GM21447 (cell line): ENCODE measurements at regions not wholly inside any gene's neighbourhood (a gene's known extent, or its start where the extent isn't known, plus 50 kb on each side); places are given as distances from the start of the nearest gene placed in this dataset.

Experiments
- ATAC-seq: cut with Tn5 transposase; IDR thresholded peaks from one replicate; pipeline ENCODE4 v1.9.1; 2021; ENCODE audit not compliant: unreplicated experiment

DNA sequence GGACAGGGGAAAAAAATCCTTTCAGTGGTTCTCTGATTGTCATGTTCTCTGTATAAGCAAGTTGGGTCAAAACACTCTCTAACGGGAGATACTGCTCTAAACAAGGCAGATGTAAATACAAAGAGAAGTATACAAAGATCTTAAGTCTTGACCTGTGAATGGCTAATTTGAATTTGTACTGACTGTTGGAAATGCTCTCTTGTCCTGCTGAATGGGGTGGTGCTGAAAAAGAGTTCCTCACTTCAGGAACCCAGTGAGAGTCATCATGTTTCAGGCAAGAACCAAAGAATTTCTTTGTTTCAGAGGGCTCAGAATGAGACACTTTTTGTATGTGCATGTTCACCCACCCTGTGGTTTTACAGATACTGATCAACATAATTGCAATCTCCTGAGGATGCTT lies 461.0 kb downstream of the NR2F1-AS1 start:
- ATAC-seq = no peak

DNA sequence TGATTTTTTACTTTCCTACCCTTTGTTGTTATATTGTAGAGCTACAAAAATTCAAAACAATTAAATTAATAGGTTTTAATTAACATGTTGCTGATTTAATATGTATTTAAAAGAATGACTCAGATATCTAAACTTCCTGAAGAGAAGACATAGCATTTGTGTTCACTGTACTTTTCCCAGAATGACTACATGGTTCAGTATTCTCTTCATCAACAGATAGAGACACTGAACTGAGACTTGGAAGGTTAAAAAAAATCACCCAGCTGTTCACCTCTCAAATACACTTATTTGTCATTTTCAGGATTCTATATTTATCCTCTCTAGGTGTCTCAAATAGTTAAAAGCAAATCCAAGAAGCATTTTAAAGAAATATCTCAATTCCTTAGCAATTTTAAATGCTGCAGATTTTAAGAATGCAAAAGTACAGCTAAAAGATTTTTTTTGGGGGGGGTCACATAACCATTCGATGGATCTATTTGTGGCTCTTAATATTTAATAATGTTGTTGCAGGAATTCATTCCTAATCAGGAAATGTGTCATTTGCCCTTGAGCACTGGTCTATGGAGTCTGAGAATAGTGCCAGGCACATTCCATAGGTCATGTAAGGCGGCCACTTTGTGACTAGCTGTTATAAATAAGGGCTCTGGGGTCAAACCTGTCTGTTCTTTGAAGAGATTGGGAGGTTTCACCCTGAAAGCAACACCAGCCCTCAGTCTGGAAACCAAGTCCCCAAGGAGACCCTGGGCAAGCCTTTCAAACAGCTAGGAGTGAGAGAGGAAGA lies 463.1 kb downstream of the NR2F1-AS1 start:
- ATAC-seq = no peak

DNA sequence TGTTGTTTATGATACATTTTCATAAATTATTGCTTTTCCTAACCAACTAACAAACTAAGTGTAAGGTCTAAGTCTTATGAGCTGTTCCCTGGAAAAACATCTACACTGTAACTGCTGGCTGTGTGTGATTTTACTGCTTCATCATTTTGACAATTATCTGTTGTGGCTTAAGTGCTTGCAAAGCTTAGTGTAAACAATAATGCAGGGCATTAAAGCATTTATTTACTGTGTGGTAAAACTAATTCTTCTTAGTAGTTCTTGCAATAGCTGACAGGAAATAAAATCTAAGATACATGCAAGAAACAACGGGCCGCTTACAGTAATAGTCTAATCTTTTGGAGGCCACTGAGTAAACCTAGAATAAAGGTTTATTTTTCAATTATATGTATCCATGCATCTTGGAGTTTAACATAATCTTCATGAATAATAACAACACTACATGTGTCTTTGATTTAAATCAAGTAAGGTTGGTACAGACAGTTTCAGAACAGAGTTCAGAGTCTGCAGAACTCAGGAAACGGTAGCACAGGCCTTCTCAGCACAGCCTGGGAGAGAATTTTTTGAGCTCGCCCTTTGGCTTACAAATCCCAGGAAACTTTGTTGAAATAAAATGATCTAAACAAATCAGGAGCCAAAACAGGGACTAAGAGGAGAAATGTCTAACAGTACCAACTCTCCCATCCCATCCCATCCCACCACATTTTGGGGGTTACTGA lies 473.1 kb downstream of the NR2F1-AS1 start:
- ATAC-seq = no peak

DNA sequence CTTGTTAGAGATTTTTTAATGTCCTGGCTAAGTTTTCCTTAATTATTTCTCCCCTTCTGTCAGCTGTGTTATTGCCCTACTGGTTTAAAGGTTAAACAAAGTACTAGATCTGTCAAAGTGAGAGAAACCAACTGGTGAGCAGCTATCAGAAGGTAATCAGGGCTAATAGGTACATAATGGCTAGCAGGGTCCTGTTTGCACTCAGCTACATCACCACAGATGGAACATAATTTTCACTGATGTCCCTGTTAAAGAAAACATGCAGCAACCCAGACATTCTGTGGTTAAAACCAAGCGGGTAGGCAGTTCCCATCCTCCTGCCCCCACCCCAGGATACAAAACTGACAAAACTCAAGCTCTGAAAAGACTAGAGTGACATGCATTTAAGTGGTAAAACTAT lies 473.9 kb downstream of the NR2F1-AS1 start:
- no peak for ATAC-seq

DNA sequence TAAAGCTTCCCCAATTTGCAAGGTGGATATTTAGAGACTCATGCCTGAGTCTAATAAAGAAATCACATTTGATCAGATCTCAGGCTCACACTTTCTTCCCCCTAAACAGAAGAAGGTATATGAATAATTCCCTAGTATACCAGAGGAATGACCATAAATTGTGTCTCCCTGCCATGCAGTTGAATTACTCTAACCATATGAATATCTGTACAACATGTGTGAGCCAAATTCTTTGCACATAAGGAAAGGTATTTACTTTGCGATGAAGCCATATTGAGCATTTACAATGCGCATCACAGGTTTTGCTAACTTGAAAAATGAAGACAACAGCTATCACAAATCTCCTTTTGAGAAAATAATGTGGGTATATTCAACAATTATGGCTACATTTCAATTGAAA lies 479.4 kb downstream of the NR2F1-AS1 start:
- no peak for ATAC-seq

DNA sequence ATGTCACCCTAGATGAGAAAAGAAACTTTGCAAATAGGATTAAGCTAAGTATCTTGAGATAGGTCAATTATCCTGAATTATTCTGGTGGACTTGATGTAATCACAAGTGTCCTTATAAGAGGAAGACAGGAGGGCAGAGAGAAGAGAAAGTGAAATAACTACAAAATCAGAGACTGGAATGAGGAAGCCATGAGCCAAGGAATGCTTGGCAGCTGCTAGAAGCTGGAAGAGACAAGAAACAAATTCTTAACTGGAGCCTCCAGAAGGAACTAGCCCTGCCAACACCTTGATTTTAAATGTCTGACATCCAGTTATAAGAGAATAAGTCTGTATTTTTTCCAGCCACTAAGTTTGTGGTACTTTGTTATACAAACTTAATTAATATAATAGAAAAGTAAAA lies 480.0 kb downstream of the NR2F1-AS1 start:
- ATAC-seq = no peak

DNA sequence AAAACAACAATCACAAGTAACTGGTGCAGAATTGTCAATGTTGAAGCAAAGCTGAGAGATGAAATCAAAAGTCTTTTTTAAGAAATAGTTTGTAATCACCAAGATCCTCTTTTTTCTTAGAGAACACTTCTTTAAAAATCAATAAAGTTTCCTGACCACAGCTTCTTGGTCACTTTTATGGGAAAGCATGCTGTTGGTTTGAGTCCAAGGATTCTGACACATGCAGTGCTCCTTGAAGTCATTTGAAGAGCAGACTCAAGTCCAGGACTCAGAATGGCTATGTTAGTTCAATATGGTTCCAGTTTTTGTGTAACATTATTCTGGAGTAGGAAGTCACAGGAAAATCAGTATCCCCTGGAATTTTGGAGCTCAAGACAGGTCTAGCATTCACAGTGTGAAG lies 480.6 kb downstream of the NR2F1-AS1 start:
- no peak for ATAC-seq

DNA sequence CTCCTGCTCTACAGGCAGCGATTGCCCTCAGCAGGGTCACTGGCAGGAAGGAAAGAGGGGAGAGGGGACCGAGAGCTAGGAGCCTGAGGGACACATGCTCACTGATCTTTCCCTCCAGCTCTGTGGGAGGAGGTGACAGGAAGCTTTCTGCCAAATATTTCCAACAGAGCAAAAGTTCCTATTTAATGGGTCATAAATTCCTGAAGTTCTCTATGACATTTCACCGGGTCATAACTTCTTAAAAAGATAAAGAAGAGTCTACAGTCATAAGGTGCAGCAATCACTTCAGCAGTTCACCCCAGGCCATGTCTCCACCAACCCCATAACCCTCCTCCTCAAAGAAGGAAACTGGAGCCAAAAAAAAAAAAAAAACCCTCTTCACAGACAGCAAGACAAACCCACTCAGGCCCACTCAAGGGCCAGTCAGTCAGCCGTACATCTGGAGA lies 481.1 kb downstream of the NR2F1-AS1 start:
- ATAC-seq = no peak

DNA sequence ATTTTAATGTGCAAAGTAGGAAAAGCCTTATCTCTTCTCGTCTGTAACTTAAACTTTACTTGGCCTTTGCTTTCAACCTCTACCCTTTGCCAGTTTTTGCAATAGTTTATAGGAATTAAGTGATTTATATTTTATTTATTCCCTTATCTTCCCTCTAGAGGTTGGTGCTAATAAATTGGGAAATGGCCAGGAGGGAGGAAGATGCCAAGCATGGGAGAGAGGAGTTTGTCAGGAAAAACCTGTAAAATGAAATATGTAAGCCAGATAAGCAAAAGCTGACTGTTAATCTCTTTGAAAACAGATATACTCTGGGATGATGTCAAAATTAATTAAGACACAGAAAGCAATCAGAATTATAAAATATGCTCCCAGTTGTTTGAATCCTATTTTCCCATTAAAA lies 484.5 kb downstream of the NR2F1-AS1 start:
- ATAC-seq = no peak

DNA sequence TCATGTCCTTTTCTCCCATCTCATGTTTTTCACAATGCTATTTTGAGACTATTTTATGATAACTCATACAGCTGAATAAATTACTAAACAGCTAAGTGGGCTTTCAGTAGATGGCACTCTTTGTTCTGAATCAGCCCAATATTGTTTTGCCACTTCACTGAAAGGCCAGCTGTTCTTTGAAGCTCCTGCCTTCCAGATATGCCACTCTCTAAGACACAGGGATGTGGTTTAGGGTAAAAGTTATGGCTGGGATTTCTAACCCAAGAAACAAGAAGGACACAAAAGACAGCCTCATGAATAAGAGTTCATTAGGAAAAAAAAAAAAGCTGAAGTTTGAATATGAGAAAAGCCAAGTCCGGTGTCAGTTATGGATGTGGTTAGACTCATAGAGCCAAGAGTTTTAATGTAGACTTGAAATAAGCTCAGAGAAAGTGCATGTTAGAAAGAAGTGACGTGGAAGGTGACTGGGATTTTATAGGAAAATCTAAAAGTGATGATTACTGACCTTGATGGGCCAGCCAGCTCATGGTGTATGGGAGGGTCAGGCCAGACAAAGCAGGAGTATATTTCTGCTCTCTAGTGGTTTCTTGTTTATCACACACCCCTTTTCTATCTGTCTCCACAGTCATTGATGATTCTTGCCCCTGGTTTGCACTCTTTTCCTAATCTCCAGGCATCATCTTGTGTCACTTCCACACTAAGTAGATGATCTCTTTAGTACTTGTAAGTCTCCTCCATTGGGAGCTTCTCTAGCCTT lies 488.5 kb downstream of the NR2F1-AS1 start:
- ATAC-seq = no peak

DNA sequence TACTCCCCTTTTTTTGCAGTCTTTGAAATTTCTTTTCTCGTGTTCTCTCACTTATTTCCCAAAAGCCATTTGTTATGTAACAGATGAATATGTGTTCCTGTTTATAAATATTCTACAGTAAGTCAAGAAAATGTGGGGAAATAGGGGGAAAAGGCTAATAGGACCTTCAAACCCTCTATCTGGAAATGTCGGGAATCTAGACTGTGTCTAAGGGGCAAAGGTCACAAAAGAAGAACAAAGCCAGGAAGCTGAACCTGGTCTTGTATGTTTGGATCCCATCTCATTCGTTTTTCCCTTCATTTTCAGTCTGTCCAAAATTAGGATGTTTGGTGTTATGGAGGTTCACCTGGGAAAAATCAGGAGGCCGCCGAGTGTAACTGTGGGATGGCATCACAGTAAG lies 490.3 kb downstream of the NR2F1-AS1 start:
- ATAC-seq = no peak

DNA sequence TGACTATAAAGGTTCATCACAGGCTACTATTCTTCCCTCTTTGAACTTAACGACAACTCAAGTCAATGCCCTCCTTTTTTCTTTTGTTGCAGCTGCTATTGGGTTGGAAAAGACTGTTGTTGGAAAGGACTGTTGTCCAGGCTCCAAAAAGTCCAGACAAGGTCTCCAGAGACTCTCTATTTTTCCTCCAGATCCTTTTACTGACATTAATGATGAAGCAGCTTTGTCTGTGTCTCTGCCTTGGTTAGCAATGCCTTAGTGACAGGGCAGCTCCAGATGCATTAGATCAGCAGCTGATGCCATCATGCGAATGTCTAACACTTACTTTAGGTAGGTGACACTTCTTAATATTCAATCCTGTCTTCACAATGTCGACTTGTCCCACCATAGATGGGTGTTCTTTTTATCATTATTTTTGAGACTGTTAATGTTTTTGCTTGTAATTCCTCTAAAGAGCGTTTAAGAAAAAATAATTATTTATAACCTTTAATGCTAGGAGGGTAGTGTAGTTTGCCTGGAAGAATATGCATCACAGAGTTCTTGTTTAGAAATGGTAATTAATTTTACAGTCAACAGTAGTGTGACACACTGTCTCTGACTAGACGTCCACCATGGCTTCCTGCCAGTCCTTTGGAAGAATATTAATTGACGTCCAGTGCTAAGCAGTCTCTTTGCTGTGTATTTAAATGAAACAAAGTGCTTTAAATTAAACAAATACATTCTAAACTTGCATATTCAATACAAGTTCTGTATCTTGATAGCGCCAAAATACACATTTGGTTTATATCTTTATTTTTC lies 492.2 kb downstream of the NR2F1-AS1 start:
- ATAC-seq = no peak

DNA sequence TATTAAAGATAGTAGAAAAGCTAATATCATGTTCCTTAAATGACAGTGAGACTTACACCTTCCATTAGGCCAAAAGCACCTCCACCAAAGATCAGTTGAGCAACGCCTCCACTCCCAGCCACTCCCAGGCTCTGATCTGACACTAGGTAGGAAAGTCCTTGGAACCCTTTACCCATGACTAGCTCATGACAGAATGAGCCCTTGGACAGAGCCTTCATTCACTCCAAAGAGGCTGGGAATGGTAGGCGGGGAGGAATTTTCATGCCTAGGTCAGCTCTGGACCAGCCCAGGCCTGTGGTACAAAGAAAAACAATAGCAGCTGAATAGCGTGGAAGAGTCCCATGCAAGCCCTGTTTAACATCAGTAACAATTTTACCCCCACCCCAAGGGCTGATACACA lies 493.7 kb downstream of the NR2F1-AS1 start:
- no peak for ATAC-seq

DNA sequence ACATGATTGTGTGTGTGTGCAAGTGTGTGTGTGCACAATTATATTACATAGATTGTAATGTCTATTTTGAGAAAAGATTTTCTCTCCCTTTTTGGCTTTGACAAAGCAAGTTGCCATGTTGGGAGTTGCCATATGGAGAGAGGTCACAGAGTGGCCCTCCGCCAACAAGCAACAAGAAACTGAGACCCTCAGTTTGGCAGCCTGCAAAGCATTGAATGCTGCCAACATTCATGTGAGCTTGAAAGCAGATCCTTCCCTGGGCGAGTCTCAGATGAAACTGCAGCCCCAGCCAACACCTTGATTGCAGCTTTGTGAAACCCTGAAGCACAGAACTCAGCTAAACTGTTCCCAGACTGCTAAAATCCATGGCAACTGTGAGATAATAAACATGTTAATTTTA lies 498.0 kb downstream of the NR2F1-AS1 start:
- no peak for ATAC-seq

DNA sequence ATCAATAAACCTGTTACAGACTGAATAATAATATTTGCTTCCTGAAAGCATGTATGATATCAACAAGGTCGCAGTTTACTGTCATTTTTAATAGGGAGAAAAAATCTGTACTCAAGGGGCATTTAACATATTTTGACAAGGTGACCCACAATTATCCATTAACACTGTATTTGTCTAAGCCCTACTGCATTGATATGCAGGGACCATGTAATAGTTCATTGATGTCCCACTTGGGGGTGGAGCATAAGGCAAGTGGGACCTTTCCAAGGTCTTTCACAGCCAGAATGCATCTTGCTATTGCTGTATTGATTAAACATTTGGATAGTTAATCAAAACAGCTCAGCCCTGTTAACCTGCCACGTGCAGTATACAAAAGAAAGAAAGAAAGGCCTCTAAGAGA lies 502.0 kb downstream of the NR2F1-AS1 start:
- ATAC-seq = no peak

DNA sequence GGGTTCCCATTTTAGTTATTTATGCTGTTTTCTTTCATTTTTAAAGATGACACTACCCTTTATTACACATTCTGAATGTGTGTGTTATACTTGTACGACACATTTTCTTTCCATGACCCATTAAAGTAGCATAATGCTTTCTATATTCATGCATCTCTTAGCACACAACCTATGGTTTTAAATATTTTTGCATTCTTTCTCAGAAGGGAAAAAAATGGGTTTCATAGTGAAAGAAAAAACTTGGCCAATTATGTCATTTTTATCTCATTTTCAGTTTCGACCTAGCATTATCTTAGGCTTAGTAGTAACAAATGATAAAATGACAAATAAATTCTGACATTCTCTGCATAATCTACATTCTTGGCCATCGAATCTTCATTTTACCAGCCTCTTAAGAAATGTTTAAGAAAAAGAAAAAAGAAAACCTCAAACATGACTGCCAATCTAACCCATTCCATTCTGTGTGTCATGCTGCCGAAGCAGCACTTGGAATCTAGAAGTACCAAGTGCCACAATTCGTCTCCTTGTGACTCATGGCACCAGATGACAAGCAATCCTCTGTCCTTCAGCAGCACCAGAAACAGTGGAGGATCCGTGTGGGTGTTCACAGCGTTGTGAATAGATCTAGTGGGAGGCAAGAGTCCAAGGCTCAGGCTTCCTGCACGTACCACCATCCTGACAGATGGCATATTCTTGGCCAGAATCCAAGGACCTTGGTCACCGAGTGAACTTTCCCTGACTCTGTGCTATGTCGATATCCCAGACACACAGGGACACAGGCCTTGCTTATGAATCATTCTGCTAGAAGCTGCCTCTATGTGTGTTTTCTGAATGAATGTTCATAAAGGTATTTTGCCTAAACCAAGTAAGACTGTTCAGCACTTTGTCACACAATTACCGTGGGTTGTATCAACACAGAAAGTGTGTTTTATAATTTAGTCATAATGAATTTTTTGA lies 502.7 kb downstream of the NR2F1-AS1 start:
- ATAC-seq = peak; percentile 64

DNA sequence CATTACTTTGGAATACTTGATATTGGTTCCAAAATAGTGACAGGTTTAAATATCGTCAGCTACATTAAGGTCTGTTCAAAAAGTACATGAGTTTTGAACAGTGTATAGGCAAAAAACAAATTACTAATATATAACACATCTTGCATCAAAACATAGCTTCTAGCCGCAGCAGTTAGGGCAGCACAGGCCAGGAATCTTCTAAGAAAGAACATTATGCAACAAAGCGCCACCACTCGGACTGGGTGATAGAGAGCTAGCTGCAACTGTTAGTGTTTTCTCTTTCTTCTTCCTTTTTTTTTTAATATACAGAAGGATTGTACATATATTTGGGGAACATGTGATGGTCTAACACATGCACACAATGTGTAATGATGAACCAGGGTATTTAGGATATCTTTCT lies 504.5 kb downstream of the NR2F1-AS1 start:
- ATAC-seq = no peak

DNA sequence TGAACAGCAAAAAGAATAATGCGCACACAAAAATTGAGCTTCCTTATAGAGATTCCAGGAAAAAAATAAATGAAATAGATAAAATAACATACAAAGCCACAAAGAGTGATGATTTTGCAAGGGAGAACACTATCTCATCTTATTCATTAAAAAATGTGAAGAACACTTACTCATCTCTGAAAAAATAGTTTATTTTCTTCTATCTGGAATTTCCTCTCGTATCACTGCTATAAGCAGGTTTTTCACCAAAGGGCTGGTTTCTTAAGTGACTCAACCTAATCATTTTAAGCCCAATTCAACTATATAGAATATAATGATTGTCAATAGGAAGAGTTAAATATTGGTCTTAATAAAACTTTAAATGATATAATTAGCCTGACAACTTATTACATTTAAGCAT lies 504.9 kb downstream of the NR2F1-AS1 start:
- ATAC-seq = no peak

DNA sequence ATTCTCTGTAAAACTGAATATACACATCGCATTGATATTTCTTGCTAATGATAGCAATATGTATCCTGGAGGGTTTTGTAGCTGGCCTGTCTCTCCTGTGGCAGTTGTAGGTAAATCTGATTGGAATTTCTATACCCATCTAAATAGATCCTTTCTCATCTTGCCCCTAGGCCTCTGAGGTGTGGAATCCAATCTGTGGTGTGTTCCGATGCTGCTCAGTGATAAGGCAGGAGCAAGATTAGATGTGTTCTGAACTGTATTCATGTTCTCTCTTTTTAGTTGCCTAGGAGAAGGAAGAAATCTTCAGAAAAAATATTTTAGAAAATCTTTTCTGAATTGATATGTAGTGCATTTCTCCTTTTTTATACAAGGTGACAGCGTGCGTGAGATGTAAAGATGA lies 507.5 kb downstream of the NR2F1-AS1 start:
- ATAC-seq = no peak
